Naive thymus-derived CD4-positive, alpha-beta T cell (primary cell): ENCODE measurements at regions not wholly inside any gene's neighbourhood (a gene's known extent, or its start where the extent isn't known, plus 50 kb on each side); places are given as distances from the start of the nearest gene placed in this dataset.

ENCODE experiments used
- ATAC-seq: fragments of 150-1000 bp; cut with Tn5 transposase; 2 replicates; pipeline ENCODE4 v1.10.0; 2021; ENCODE audit warnings: mild to moderate bottlenecking, moderate library complexity
- CTCF ChIA-PET: fragments of 350-600 bp; sonication (Branson Sonifier 250); formaldehyde crosslinking; loops from one replicate; lab custom pipeline; 2021; ENCODE audit warnings: antibody characterized with exemption; lab: Charles Lee
- POLR2A ChIA-PET: fragments of 350-600 bp; sonication (Branson Sonifier 250); formaldehyde crosslinking; loops from one replicate; lab custom pipeline; 2021; ENCODE audit warnings: antibody characterized with exemption, inconsistent platforms; lab: Charles Lee
- DNase-seq, 9 donors: peaks; one replicate each; pipeline versions ENCODE4 v3.0.0 to v3.0.0-alpha.2; 2020 to 2022; ENCODE audit warnings: mixed read lengths in 1 of 9
- H3K27ac ChIP-seq: one replicate; pipeline ENCODE4 v1.7.0; 2013; ENCODE audit warnings: mild to moderate bottlenecking, low read depth, low read length, moderate library complexity
- H3K27me3 ChIP-seq, 2 donors: one replicate each; pipeline ENCODE4 v1.7.0; 2013; ENCODE audit warnings: low read length in 2 of 2, mild to moderate bottlenecking in 2 of 2, moderate library complexity in 2 of 2; ENCODE audit not compliant: control insufficient read depth in 2 of 2, insufficient read depth in 2 of 2
- H3K36me3 ChIP-seq, 3 experiments: 1 replicate in 2 of 3; 2 replicates in 1 of 3; pipeline ENCODE4 v1.7.0; 2013; ENCODE audit warnings: low read length in 3 of 3, mild to moderate bottlenecking in 3 of 3, moderate library complexity in 1 of 3; ENCODE audit not compliant: insufficient read depth in 3 of 3, control insufficient read depth in 2 of 3
- H3K4me1 ChIP-seq, 2 donors: one replicate each; pipeline ENCODE4 v1.7.0; 2013; ENCODE audit warnings: low read length in 2 of 2, mild to moderate bottlenecking in 2 of 2, moderate library complexity in 1 of 2; ENCODE audit not compliant: control insufficient read depth in 2 of 2, insufficient read depth in 2 of 2
- H3K4me3 ChIP-seq: 2 replicates; pipeline ENCODE4 v1.7.0; 2013; ENCODE audit warnings: mild to moderate bottlenecking, low read length
- H3K9me3 ChIP-seq, 3 experiments: 1 replicate in 2 of 3; 2 replicates in 1 of 3; pipeline ENCODE4 v1.7.0; 2013; ENCODE audit warnings: low read length in 3 of 3; ENCODE audit not compliant: control insufficient read depth in 2 of 3
- H3K27ac Mint-ChIP-seq, 9 donors: one replicate each; pipeline ENCODE4 v1.8.0; 2020 to 2022; ENCODE audit warnings: mixed read lengths in 9 of 9, mild to moderate bottlenecking in 8 of 9, moderate library complexity in 5 of 9, inconsistent platforms in 2 of 9
- H3K27me3 Mint-ChIP-seq, 5 donors: one replicate each; pipeline ENCODE4 v1.8.0; 2021 to 2022; ENCODE audit warnings: mixed read lengths in 5 of 5, mild to moderate bottlenecking in 1 of 5
- H3K36me3 Mint-ChIP-seq, 5 donors: one replicate each; pipeline ENCODE4 v1.8.0; 2020 to 2022; ENCODE audit warnings: mixed read lengths in 5 of 5, mild to moderate bottlenecking in 3 of 5, inconsistent platforms in 1 of 5
- H3K4me1 Mint-ChIP-seq, 7 donors: one replicate each; pipeline ENCODE4 v1.8.0; 2020 to 2022; ENCODE audit warnings: mixed read lengths in 7 of 7, mild to moderate bottlenecking in 3 of 7, inconsistent platforms in 1 of 7
- H3K4me3 Mint-ChIP-seq, 10 donors: one replicate each; pipeline ENCODE4 v1.8.0; 2020 to 2022; ENCODE audit warnings: mild to moderate bottlenecking in 10 of 10, mixed read lengths in 10 of 10, moderate library complexity in 6 of 10, inconsistent platforms in 2 of 10
- H3K9me3 Mint-ChIP-seq, 11 donors: one replicate each; pipeline ENCODE4 v1.8.0; 2020 to 2022; ENCODE audit warnings: mixed read lengths in 11 of 11, mild to moderate bottlenecking in 4 of 11, inconsistent platforms in 1 of 11, moderate library complexity in 1 of 11
- intact Hi-C, 2 donors: fragments of 100-400 bp; cut with micrococcal nuclease; formaldehyde crosslinking; loops; one replicate each; pipeline ENCODE4 v1.15.1; 2023

- H3K4me1 Mint-ChIP-seq, result peaks cover 10 to 48% (median 13%) of the 10 kb centered on the region in 7 donors
- no peak overlapping the region for H3K27ac ChIP-seq
- H3K27me3 ChIP-seq, result no peaks in the 10 kb centered on the region
- peaks cover 0 to 3% (median 0%) of the 10 kb centered on the region in 5 donors for H3K36me3 Mint-ChIP-seq
- H3K9me3 Mint-ChIP-seq, result peaks cover 0 to 2% (median 0%) of the 10 kb centered on the region in 11 donors
- ChIA-PET POLR2A (no interaction called here), CTCF (no interaction called here)
- peaks cover 0 to 9% of the 10 kb centered on the region in 2 donors for H3K4me1 ChIP-seq
- H3K9me3 ChIP-seq, result no peaks in the 10 kb centered on the region
- H3K4me3 Mint-ChIP-seq, result peak overlapping the region in 1 of 10 donors; percentile 51
- intact Hi-C loops, result loop anchor here in 1 of 2 donors (2.0 to 5.0 kb wide), 2 partner anchors 46 to 51 kb away; partner anchors contain the start of gene GADD45G
- peaks cover 0 to 21% (median 0%) of the 10 kb centered on the region in 5 donors for H3K27me3 Mint-ChIP-seq
- DNase-seq (no peak), ATAC-seq (no peak)
- no peak overlapping the region for H3K4me3 ChIP-seq
- peak overlapping the region in 2 of 9 donors; percentile 47 to 69 for H3K27ac Mint-ChIP-seq
- H3K36me3 ChIP-seq, result no peaks in the 10 kb centered on the region
Measured at GRCh38 chr9:89655990-89656657, 51.3 kb downstream of the GADD45G start.

DNA sequence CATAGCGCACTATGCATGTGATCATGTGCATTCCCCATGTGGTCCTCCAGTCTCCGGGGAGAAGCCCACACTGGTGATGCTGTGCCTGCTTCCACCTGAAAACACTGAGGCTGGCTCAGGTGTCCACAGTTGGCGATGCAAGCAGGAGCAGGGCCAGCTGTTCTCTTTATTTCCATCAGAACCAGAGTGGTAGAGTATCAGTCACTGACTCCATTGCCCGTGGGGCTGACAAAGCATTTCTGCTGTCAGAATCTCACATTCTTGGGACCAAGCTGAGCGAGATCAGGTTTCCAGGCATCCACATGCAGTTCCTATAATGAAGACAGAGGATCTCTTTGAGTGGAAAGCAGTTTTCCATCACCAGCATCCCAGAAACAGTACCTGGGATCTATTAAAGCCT is 52.5 kb downstream of the GADD45G start:
- no peak for ATAC-seq
- CTCF ChIA-PET, result no interaction called here

DNA sequence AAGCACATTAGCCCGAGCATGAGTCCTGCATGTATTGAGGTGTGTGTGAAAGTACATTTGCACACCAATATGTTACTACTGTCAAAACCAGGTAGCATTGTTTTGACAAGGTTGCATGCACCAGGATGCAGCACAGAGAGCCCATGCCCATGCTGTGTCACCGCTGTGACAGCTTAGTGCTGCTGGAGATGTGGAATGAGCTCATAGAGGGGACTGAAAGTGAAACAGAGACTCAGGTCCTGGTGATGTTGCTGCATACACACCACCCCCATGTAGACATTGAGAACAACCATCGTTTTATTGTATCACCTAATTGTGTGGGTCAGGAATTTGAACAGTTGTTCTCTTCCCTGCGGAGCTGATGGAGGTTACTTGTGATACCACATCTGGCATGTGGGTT is 53.0 kb downstream of the GADD45G start:
- peaks cover 0 to 9% of the 10 kb centered on the region in 2 donors for H3K4me1 ChIP-seq
- H3K27me3 ChIP-seq, result no peaks in the 10 kb centered on the region
- no peaks in the 10 kb centered on the region for H3K9me3 ChIP-seq
- Mint-ChIP-seq H3K9me3 (peaks cover 0 to 2% (median 0%) of the 10 kb centered on the region in 11 donors), H3K36me3 (peaks cover 0 to 3% (median 0%) of the 10 kb centered on the region in 5 donors), H3K4me1 (peaks cover 10 to 47% (median 13%) of the 10 kb centered on the region in 7 donors), H3K27me3 (peaks cover 0 to 14% (median 5%) of the 10 kb centered on the region in 5 donors), H3K4me3 (peak overlapping the region in 1 of 10 donors; percentile 74), H3K27ac (peak overlapping the region in 2 of 9 donors; percentile 63 to 76)
- DNase-seq (no peak), ATAC-seq (no peak)
- no peaks in the 10 kb centered on the region for H3K36me3 ChIP-seq
- H3K27ac ChIP-seq, result no peak overlapping the region
- CTCF ChIA-PET, result no interaction called here
- intact Hi-C loops, result loop anchor here in 1 of 2 donors (1.0 to 5.0 kb wide), 3 partner anchors 45 to 86 kb away; partner anchors contain the start of gene GADD45G
- no peak overlapping the region for H3K4me3 ChIP-seq
- POLR2A ChIA-PET, result no interaction called here

More for the DNA sequence above, 52.5 kb downstream of the GADD45G start:
- Mint-ChIP-seq H3K27ac (peak overlapping the region in 2 of 9 donors; percentile 6 to 35), H3K27me3 (peaks cover 0 to 13% (median 5%) of the 10 kb centered on the region in 5 donors), H3K36me3 (peaks cover 0 to 3% (median 0%) of the 10 kb centered on the region in 5 donors), H3K9me3 (peaks cover 0 to 2% (median 0%) of the 10 kb centered on the region in 11 donors), H3K4me3 (no peak overlapping the region), H3K4me1 (peaks cover 10 to 47% (median 13%) of the 10 kb centered on the region in 7 donors)
- POLR2A ChIA-PET, result no interaction called here
- Histone ChIP-seq H3K27ac (no peak overlapping the region), H3K4me3 (no peak overlapping the region), H3K4me1 (peaks cover 0 to 9% of the 10 kb centered on the region in 2 donors), H3K36me3 (no peaks in the 10 kb centered on the region), H3K9me3 (no peaks in the 10 kb centered on the region), H3K27me3 (no peaks in the 10 kb centered on the region)
- intact Hi-C loops, result loop anchor here in 1 of 2 donors (1.0 to 5.0 kb wide), 3 partner anchors 45 to 86 kb away; partner anchors contain the start of gene GADD45G
- no peak for DNase-seq

GRCh38 chr9:89658401-89658800 is 53.6 kb downstream of the GADD45G start:
- intact Hi-C loops, result loop anchor here in 1 of 2 donors (5.0 kb wide), 1 partner anchor 44 kb away; no protein-coding TSS in a partner anchor
- no peaks in the 10 kb centered on the region for H3K27me3 ChIP-seq
- Mint-ChIP-seq H3K27me3 (peaks cover 0 to 14% (median 5%) of the 10 kb centered on the region in 5 donors), H3K4me1 (peaks cover 10 to 53% (median 13%) of the 10 kb centered on the region in 7 donors), H3K36me3 (peaks cover 0 to 3% (median 0%) of the 10 kb centered on the region in 5 donors), H3K27ac (no peak overlapping the region), H3K9me3 (peaks cover 0 to 2% (median 0%) of the 10 kb centered on the region in 11 donors), H3K4me3 (no peak overlapping the region)
- H3K9me3 ChIP-seq, result no peaks in the 10 kb centered on the region
- H3K36me3 ChIP-seq, result no peaks in the 10 kb centered on the region
- peaks cover 0 to 9% of the 10 kb centered on the region in 2 donors for H3K4me1 ChIP-seq
- POLR2A ChIA-PET, result no interaction called here
- H3K27ac ChIP-seq, result no peak overlapping the region
- ATAC-seq, result no peak
- DNase-seq, result no peak
- CTCF ChIA-PET, result no interaction called here
- no peak overlapping the region for H3K4me3 ChIP-seq

DNA sequence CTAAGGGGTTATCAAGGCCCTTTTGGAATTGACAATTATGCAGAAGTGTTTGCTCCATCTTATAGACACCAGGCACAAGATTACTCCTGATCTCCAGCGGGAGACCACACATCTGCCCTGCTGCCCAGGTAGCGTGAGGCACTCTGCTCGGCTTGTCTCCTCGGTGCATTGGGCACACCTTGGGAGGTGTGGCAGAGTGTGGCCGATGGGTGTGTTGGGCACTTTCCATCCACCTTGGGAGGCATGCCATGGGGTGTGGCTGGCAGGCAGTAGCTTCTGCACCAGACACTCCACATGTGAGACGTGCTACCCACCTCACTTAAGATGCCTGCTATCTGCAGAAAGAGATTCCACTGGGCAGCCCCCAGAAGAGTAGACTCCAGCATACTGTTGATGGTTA is 54.1 kb downstream of the GADD45G start:
- Histone ChIP-seq H3K9me3 (no peaks in the 10 kb centered on the region), H3K4me3 (no peak overlapping the region), H3K4me1 (peaks cover 0 to 9% of the 10 kb centered on the region in 2 donors), H3K36me3 (no peaks in the 10 kb centered on the region), H3K27me3 (no peaks in the 10 kb centered on the region), H3K27ac (no peak overlapping the region)
- no peak for DNase-seq
- CTCF ChIA-PET, result no interaction called here
- Mint-ChIP-seq H3K9me3 (peaks cover 0 to 2% (median 0%) of the 10 kb centered on the region in 11 donors), H3K4me3 (no peak overlapping the region), H3K27me3 (peaks cover 0 to 15% (median 5%) of the 10 kb centered on the region in 5 donors), H3K4me1 (peaks cover 10 to 58% (median 13%) of the 10 kb centered on the region in 7 donors), H3K36me3 (peaks cover 0 to 3% (median 0%) of the 10 kb centered on the region in 5 donors), H3K27ac (no peak overlapping the region)
- ATAC-seq, result no peak
- POLR2A ChIA-PET, result no interaction called here
- intact Hi-C loops, result loop anchor here in 1 of 2 donors (5.0 kb wide), 1 partner anchor 43 kb away; no protein-coding TSS in a partner anchor

- Mint-ChIP-seq H3K36me3 (peaks cover 0 to 3% (median 0%) of the 10 kb centered on the region in 5 donors), H3K9me3 (peaks cover 0 to 2% (median 0%) of the 10 kb centered on the region in 11 donors), H3K4me3 (no peak overlapping the region), H3K27me3 (peaks cover 0 to 15% (median 5%) of the 10 kb centered on the region in 5 donors), H3K4me1 (peaks cover 10 to 59% (median 13%) of the 10 kb centered on the region in 7 donors), H3K27ac (no peak overlapping the region)
- no peak overlapping the region for H3K27ac ChIP-seq
- intact Hi-C loops, result loop anchor here in 1 of 2 donors (5.0 kb wide), 1 partner anchor 43 kb away; no protein-coding TSS in a partner anchor
- no peaks in the 10 kb centered on the region for H3K27me3 ChIP-seq
- no peaks in the 10 kb centered on the region for H3K9me3 ChIP-seq
- ChIA-PET CTCF (no interaction called here), POLR2A (no interaction called here)
- ATAC-seq (no peak), DNase-seq (no peak)
- no peak overlapping the region for H3K4me3 ChIP-seq
- no peaks in the 10 kb centered on the region for H3K36me3 ChIP-seq
- peaks cover 0 to 9% of the 10 kb centered on the region in 2 donors for H3K4me1 ChIP-seq
Measured at GRCh38 chr9:89659473-89659872, 54.7 kb downstream of the GADD45G start.
